ENCODE measurements at regions not wholly inside any gene's neighbourhood (a gene's known extent, or its start where the extent isn't known, plus 50 kb on each side); places are given as distances from the start of the nearest gene placed in this dataset.

DNA sequence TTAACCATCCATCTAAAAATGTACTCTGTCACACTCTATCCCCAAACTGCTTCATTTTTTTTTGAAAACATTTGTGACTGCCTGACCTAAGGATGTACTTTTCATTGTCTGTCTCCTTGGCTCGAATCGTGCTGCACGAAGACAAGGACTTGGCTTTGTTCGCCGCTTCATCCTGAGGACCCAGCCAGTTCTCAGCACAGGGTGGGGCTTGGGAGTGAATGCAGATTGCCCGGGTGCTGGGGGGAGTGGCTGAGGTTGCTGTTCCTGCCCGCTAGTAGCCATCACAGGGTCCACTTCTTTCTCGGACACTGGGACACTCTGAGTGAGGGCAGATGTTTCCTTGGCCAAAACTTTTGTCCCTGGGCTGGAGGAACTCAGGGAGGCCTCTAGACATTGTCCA lies 70.1 kb upstream of the CLCN4 start:
- no peaks in the 10 kb centered on the region for H3K27me3 ChIP-seq (replicated peaks; ENCODE audit: insufficient read depth, low read depth, low read length, poor library complexity)
- intact Hi-C loops (cut with micrococcal nuclease; ENCODE audit: unreplicated experiment) = no loop called here
- no peaks in the 10 kb centered on the region for H3K9me3 ChIP-seq (ENCODE audit: low read depth, low read length, poor library complexity, severe bottlenecking)
- H3K27ac ChIP-seq (ENCODE audit: low read depth, low read length, poor library complexity, severe bottlenecking) = no peak overlapping the region
- CTCF ChIA-PET = no interaction called here
- no peak overlapping the region for H3K4me3 ChIP-seq (ENCODE audit: low read depth, low read length, poor library complexity, severe bottlenecking)
- DNase-seq (ENCODE audit: low spot score) = no peak
- POLR2A ChIA-PET (ENCODE audit: low non-redundant PET) = no interaction called here
- H3K4me1 ChIP-seq (ENCODE audit: insufficient read depth, low read length, poor library complexity, severe bottlenecking) = no peaks in the 10 kb centered on the region
- BruUV-seq (replicated peaks) = no TSS peak
- H3K36me3 ChIP-seq (ENCODE audit: insufficient read depth, low read length, poor library complexity, severe bottlenecking) = peaks cover 4% of the 10 kb centered on the region
- TF ChIP-seq EZH2 (IDR thresholded peaks at IDR 0.05; ENCODE audit: borderline replicate concordance, low read depth, low read length, poor library complexity, severe bottlenecking) = no peak
- TF ChIP-seq, protein P1, sequence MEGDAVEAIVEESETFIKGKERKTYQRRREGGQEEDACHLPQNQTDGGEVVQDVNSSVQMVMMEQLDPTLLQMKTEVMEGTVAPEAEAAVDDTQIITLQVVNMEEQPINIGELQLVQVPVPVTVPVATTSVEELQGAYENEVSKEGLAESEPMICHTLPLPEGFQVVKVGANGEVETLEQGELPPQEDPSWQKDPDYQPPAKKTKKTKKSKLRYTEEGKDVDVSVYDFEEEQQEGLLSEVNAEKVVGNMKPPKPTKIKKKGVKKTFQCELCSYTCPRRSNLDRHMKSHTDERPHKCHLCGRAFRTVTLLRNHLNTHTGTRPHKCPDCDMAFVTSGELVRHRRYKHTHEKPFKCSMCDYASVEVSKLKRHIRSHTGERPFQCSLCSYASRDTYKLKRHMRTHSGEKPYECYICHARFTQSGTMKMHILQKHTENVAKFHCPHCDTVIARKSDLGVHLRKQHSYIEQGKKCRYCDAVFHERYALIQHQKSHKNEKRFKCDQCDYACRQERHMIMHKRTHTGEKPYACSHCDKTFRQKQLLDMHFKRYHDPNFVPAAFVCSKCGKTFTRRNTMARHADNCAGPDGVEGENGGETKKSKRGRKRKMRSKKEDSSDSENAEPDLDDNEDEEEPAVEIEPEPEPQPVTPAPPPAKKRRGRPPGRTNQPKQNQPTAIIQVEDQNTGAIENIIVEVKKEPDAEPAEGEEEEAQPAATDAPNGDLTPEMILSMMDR (conservative IDR thresholded peaks at IDR 0.05; ENCODE audit: low read depth, low read length) = no peak

DNA sequence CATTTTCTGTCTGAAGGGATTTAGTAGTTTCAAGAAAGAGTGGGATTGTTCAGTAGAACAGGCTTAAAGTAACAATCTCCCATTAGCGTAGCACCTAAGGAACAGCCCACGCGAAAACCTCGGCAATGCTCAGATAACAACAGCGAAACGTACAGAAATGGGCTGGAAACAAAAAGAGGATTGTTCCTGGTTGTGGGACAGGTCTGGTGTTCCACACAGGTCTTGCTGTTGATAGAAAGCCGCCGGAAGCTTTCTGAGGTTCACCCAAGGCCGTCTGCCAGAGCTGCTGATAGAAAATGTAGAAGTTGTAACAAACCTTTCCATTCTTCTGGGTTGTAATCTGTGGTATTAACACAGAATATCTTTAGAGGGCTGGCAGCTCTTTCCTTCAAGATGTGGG lies 69.4 kb upstream of the CLCN4 start:
- Histone ChIP-seq H3K4me1 (ENCODE audit: insufficient read depth, low read length, poor library complexity, severe bottlenecking) (no peaks in the 10 kb centered on the region), H3K36me3 (ENCODE audit: insufficient read depth, low read length, poor library complexity, severe bottlenecking) (peaks cover 4% of the 10 kb centered on the region), H3K27me3 (replicated peaks; ENCODE audit: insufficient read depth, low read depth, low read length, poor library complexity) (no peaks in the 10 kb centered on the region), H3K27ac (ENCODE audit: low read depth, low read length, poor library complexity, severe bottlenecking) (no peak overlapping the region), H3K9me3 (ENCODE audit: low read depth, low read length, poor library complexity, severe bottlenecking) (no peaks in the 10 kb centered on the region), H3K4me3 (ENCODE audit: low read depth, low read length, poor library complexity, severe bottlenecking) (no peak overlapping the region)
- DNase-seq (ENCODE audit: low spot score) = no peak
- intact Hi-C loops (cut with micrococcal nuclease; ENCODE audit: unreplicated experiment) = no loop called here
- ChIA-PET CTCF (no interaction called here), POLR2A (ENCODE audit: low non-redundant PET) (no interaction called here)
- no TSS peak for BruUV-seq (replicated peaks)
- TF ChIP-seq EZH2 (IDR thresholded peaks at IDR 0.05; ENCODE audit: borderline replicate concordance, low read depth, low read length, poor library complexity, severe bottlenecking) = no peak
- TF ChIP-seq, protein P1 (conservative IDR thresholded peaks at IDR 0.05; ENCODE audit: low read depth, low read length) = no peak

DNA sequence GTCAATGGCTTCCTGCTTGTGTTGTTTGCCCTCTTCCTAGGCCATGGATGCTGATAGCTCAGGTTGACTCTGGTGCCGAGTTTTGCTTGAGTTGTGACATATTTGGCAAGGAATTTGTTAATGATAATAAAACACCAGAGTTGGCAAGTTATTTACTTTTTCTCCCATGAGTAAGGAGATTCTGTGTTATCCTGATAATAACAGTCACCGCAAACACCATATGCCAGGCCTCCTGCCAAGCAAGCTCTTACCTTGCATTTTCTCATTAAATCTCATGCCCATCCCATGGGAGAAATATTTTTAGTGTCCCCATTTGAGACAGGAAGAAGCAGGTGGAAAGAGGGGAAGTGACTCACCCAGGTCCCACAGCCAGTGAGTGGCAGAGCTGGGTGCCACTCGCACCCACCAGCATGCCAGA lies 67.4 kb upstream of the CLCN4 start:
- ChIA-PET CTCF (no interaction called here), POLR2A (ENCODE audit: low non-redundant PET) (no interaction called here)
- Histone ChIP-seq H3K27ac (ENCODE audit: low read depth, low read length, poor library complexity, severe bottlenecking) (no peak overlapping the region), H3K36me3 (ENCODE audit: insufficient read depth, low read length, poor library complexity, severe bottlenecking) (peaks cover 4% of the 10 kb centered on the region), H3K27me3 (replicated peaks; ENCODE audit: insufficient read depth, low read depth, low read length, poor library complexity) (no peaks in the 10 kb centered on the region), H3K9me3 (ENCODE audit: low read depth, low read length, poor library complexity, severe bottlenecking) (no peaks in the 10 kb centered on the region), H3K4me3 (ENCODE audit: low read depth, low read length, poor library complexity, severe bottlenecking) (no peak overlapping the region), H3K4me1 (ENCODE audit: insufficient read depth, low read length, poor library complexity, severe bottlenecking) (no peaks in the 10 kb centered on the region)
- no peak for DNase-seq (ENCODE audit: low spot score)
- no TSS peak for BruUV-seq (replicated peaks)
- intact Hi-C loops (cut with micrococcal nuclease; ENCODE audit: unreplicated experiment) = no loop called here
- no peak for TF ChIP-seq EZH2 (IDR thresholded peaks at IDR 0.05; ENCODE audit: borderline replicate concordance, low read depth, low read length, poor library complexity, severe bottlenecking)
- TF ChIP-seq, protein P1 (conservative IDR thresholded peaks at IDR 0.05; ENCODE audit: low read depth, low read length) = no peak

All from A673 (cell line).